ENCODE measurements at regions not wholly inside any gene's neighbourhood (a gene's known extent, or its start where the extent isn't known, plus 50 kb on each side); places are given as distances from the start of the nearest gene placed in this dataset.

- Histone ChIP-seq H3K4ac (ENCODE audit: low read depth, low read length) (no peak overlapping the region), H3K79me2 (ENCODE audit: insufficient read depth, low read length) (no peaks in the 10 kb centered on the region), H3K14ac (ENCODE audit: insufficient read depth, low read length) (no peak overlapping the region), H2BK12ac (ENCODE audit: insufficient read length, low read depth, low read length) (no peak overlapping the region), H3K27ac (ENCODE audit: insufficient read length, low read depth, low read length) (no peak overlapping the region), H3K4me1 (ENCODE audit: insufficient read depth, low read length) (no peaks in the 10 kb centered on the region), H3K18ac (ENCODE audit: insufficient read length, low read depth, low read length) (no peak overlapping the region), H3K9ac (ENCODE audit: extremely low read depth, insufficient read length, low read length) (no peak overlapping the region), H3K23ac (ENCODE audit: insufficient read length, low read depth, low read length) (no peak overlapping the region), H3K23me2 (ENCODE audit: insufficient read length, low read depth, low read length, poor library complexity, severe bottlenecking) (no peaks in the 10 kb centered on the region), H2BK5ac (ENCODE audit: insufficient read length, low read length) (no peak overlapping the region), H2AK5ac (ENCODE audit: insufficient read length, low read length) (no peak overlapping the region), H3K27me3 (ENCODE audit: insufficient read depth, low read length) (no peaks in the 10 kb centered on the region), H2BK15ac (ENCODE audit: low read depth, low read length) (no peak overlapping the region), H3T11ph (ENCODE audit: low read length) (no peak overlapping the region), H2BK120ac (ENCODE audit: low read depth, low read length, poor library complexity, severe bottlenecking) (no peak overlapping the region), H4K8ac (replicated peaks; ENCODE audit: insufficient read length, low read depth, low read length) (no peak overlapping the region), H4K5ac (ENCODE audit: insufficient read length, low read depth, low read length) (no peak overlapping the region), H2BK20ac (ENCODE audit: low read depth, low read length, poor library complexity, severe bottlenecking) (no peak overlapping the region), H4K20me1 (ENCODE audit: control insufficient read depth, insufficient read depth, insufficient read length) (no peaks in the 10 kb centered on the region), H4K91ac (ENCODE audit: insufficient read length, low read depth, low read length) (no peak overlapping the region), H3K4me2 (ENCODE audit: insufficient read depth, insufficient read length, low read length) (no peak overlapping the region), H3K56ac (ENCODE audit: insufficient read length, low read depth, low read length) (no peak overlapping the region), H3K9me3 (ENCODE audit: control insufficient read depth, low read depth, low read length) (no peaks in the 10 kb centered on the region), H2AFZ (ENCODE audit: low read length) (no peak overlapping the region), H3K79me1 (ENCODE audit: insufficient read depth, low read depth, low read length, poor library complexity, severe bottlenecking) (no peaks in the 10 kb centered on the region)
- Mint-ChIP-seq H3K9me3 (peaks cover 2 to 5% of the 10 kb centered on the region in 2 experiments; a peak in 3 of 5 replicates), H3K36me3 (ENCODE audit: insufficient read depth in 1 of 3, low read depth in 3 of 3) (no peaks in the 10 kb centered on the region), H3K4me1 (no peaks in the 10 kb centered on the region), H3K27me3 (ENCODE audit: low read depth) (no peaks in the 10 kb centered on the region), H3K4me3 (no peak overlapping the region), H3K27ac (no peak overlapping the region)
- no peak for DNase-seq
- TF ChIP-seq CTCF (conservative IDR thresholded peaks at IDR 0.05) = no peak
Measured at GRCh38 chr3:87410110-87410509, 133.7 kb upstream of the POU1F1 start.

Measured in H9 (cell line).